IMR-90 (cell line): ENCODE measurements at regions not wholly inside any gene's neighbourhood (a gene's known extent, or its start where the extent isn't known, plus 50 kb on each side); places are given as distances from the start of the nearest gene placed in this dataset.

Source experiments
- BHLHE40 ChIP-seq: fragments of 150-350 bp; IDR thresholded peaks from 2 replicates; pipeline ENCODE4 v1.6.1; 2016; ENCODE audit warnings: mild to moderate bottlenecking, low read depth, low read length
- CEBPB ChIP-seq: IDR thresholded peaks from 2 replicates; pipeline ENCODE4 v1.6.1; 2012; ENCODE audit warnings: low read depth, low read length, improper control_type of control experiment
- FOS ChIP-seq: fragments of 150-350 bp; IDR thresholded peaks from 2 replicates; pipeline ENCODE4 v1.6.1; 2016; ENCODE audit warnings: low read depth, low read length
- MAFK ChIP-seq: IDR thresholded peaks from 2 replicates; pipeline ENCODE4 v1.6.1; 2012; ENCODE audit warnings: low read depth, low read length, improper control_type of control experiment
- NFE2L2 ChIP-seq: fragments of 150-350 bp; IDR thresholded peaks from 2 replicates; pipeline ENCODE4 v1.6.1; 2016; ENCODE audit warnings: low read depth, mild to moderate bottlenecking, low read length
- POLR2A ChIP-seq: IDR thresholded peaks from 2 replicates; pipeline ENCODE4 v1.6.1; 2012; ENCODE audit warnings: mild to moderate bottlenecking, low read depth, low read length
- RAD21 ChIP-seq: IDR thresholded peaks from 2 replicates; pipeline ENCODE4 v1.6.1; 2012; ENCODE audit warnings: low read length, improper control_type of control experiment
- RCOR1 ChIP-seq: IDR thresholded peaks from 2 replicates; pipeline ENCODE4 v1.6.1; 2012; ENCODE audit warnings: mild to moderate bottlenecking, low read length, improper control_type of control experiment; ENCODE audit not compliant: insufficient replicate concordance
- RFX5 ChIP-seq: IDR thresholded peaks from 2 replicates; pipeline ENCODE4 v1.8.0; 2012; ENCODE audit warnings: low read depth, mild to moderate bottlenecking, low read length, moderate library complexity
- SMC3 ChIP-seq: fragments of 150-350 bp; IDR thresholded peaks from 2 replicates; pipeline ENCODE4 v1.6.1; 2016; ENCODE audit warnings: low read depth, mild to moderate bottlenecking, antibody characterized with exemption, low read length, moderate library complexity
- TF ChIP-seq, protein P1 (sequence below): conservative IDR thresholded peaks from 2 replicates; pipeline ENCODE4 v1.5.1; 2012; ENCODE audit warnings: mild to moderate bottlenecking, low read depth, low read length, improper control_type of control experiment
- TF ChIP-seq, protein P2 (sequence below): fragments of 150-350 bp; IDR thresholded peaks from 2 replicates; pipeline ENCODE4 v1.6.1; 2017; ENCODE audit warnings: mild to moderate bottlenecking, antibody characterized with exemption, low read length, low read depth

DNA sequence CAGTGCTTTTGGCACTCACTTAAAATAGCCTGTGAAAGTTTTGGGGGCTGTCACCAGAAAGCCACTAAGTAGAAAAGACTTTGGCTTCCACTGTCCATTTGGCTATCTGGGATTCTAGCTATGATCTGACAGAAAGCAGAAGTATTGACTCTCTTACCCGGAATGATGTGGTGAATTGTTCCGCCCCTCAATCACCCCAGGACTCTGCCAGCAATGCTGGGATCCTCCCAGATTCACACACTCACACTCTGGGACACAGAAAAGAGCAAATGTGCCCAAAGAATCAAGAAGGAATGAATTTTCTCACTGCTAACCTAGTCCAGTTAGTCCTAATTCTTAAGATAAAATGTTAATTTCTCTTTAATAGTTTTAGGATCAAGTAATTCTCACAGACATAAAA lies 576.9 kb downstream of the BNC2 start:
- TF ChIP-seq, protein P1, sequence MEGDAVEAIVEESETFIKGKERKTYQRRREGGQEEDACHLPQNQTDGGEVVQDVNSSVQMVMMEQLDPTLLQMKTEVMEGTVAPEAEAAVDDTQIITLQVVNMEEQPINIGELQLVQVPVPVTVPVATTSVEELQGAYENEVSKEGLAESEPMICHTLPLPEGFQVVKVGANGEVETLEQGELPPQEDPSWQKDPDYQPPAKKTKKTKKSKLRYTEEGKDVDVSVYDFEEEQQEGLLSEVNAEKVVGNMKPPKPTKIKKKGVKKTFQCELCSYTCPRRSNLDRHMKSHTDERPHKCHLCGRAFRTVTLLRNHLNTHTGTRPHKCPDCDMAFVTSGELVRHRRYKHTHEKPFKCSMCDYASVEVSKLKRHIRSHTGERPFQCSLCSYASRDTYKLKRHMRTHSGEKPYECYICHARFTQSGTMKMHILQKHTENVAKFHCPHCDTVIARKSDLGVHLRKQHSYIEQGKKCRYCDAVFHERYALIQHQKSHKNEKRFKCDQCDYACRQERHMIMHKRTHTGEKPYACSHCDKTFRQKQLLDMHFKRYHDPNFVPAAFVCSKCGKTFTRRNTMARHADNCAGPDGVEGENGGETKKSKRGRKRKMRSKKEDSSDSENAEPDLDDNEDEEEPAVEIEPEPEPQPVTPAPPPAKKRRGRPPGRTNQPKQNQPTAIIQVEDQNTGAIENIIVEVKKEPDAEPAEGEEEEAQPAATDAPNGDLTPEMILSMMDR = no peak
- no peak for TF ChIP-seq POLR2A
- TF ChIP-seq NFE2L2 = no peak
- TF ChIP-seq RFX5 = no peak
- no peak for TF ChIP-seq RAD21
- no peak for TF ChIP-seq FOS
- TF ChIP-seq, protein P2, sequence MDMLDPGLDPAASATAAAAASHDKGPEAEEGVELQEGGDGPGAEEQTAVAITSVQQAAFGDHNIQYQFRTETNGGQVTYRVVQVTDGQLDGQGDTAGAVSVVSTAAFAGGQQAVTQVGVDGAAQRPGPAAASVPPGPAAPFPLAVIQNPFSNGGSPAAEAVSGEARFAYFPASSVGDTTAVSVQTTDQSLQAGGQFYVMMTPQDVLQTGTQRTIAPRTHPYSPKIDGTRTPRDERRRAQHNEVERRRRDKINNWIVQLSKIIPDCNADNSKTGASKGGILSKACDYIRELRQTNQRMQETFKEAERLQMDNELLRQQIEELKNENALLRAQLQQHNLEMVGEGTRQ = no peak
- TF ChIP-seq MAFK = no peak
- no peak for TF ChIP-seq RCOR1
- no peak for TF ChIP-seq CEBPB
- TF ChIP-seq SMC3 = no peak
- no peak for TF ChIP-seq BHLHE40
